GM12892 (cell line): ENCODE measurements at regions not wholly inside any gene's neighbourhood (a gene's known extent, or its start where the extent isn't known, plus 50 kb on each side); places are given as distances from the start of the nearest gene placed in this dataset.

Experiments
- POLR2A ChIP-seq: IDR thresholded peaks from 2 replicates; pipeline ENCODE4 v1.6.1; 2011; ENCODE audit warnings: low read depth, low read length, control low read depth
- POLR2AphosphoS5 ChIP-seq: IDR thresholded peaks from 2 replicates; pipeline ENCODE4 v1.6.1; 2011; ENCODE audit warnings: low read depth, low read length, control low read depth
- TAF1 ChIP-seq: IDR thresholded peaks from 2 replicates; pipeline ENCODE4 v1.6.1; 2011; ENCODE audit warnings: low read depth, mild to moderate bottlenecking, control low read depth, low read length, borderline replicate concordance

DNA sequence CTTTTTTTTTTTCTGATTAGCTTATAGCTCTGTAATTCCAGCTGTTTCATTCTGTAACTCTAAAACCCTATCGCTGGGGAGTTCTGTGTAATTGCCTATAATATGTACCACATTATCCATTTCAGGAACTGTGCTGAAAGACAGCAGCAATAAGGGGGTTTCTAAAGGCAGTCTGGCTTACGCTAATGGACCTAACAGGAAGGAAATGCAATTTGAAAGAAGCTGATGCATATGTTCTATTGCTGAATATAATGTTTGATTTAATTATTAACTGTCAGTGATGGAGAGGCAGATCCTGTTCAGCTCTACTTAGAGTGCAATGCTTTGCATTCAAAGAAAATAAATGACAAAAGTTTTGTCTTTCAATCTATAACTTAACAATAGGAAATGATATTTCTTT is 209.4 kb upstream of the SNX7 start:
- TF ChIP-seq POLR2A (no peak), TAF1 (no peak), POLR2AphosphoS5 (no peak)
